Fibroblast of lung (primary cell): ENCODE measurements at regions not wholly inside any gene's neighbourhood (a gene's known extent, or its start where the extent isn't known, plus 50 kb on each side); places are given as distances from the start of the nearest gene placed in this dataset.

Source experiments
- DNase-seq, 2 donors: peaks; one replicate each; pipeline versions ENCODE4 v3.0.0 to v3.0.0-alpha.2; 2010; ENCODE audit warnings: low read depth in 2 of 2
- H2AFZ ChIP-seq: 2 replicates; pipeline ENCODE4 v1.5.1; 2012; ENCODE audit warnings: low read length, control low read depth, inconsistent platforms
- H3K27ac ChIP-seq: 2 replicates; pipeline ENCODE4 v1.5.1; 2011; ENCODE audit warnings: low read length, control low read depth; ENCODE audit not compliant: insufficient read depth
- H3K27me3 ChIP-seq: 2 replicates; pipeline ENCODE4 v1.5.1; 2011; ENCODE audit warnings: mild to moderate bottlenecking, low read length; ENCODE audit not compliant: control insufficient read depth, insufficient read depth
- H3K36me3 ChIP-seq: 2 replicates; pipeline ENCODE4 v1.5.1; 2011; ENCODE audit warnings: low read length; ENCODE audit not compliant: control insufficient read depth, insufficient read depth
- H3K4me1 ChIP-seq: 2 replicates; pipeline ENCODE4 v1.5.1; 2011; ENCODE audit warnings: low read length; ENCODE audit not compliant: control insufficient read depth, insufficient read depth; ENCODE audit errors: extremely low read depth
- H3K4me2 ChIP-seq: 2 replicates; pipeline ENCODE4 v1.5.1; 2011; ENCODE audit warnings: low read length, control low read depth; ENCODE audit not compliant: insufficient read depth; ENCODE audit errors: extremely low read depth
- H3K4me3 ChIP-seq, 4 experiments: fragments of 200-600 bp in 1 of 4; sonication (generic) in 1 of 4; replicated peaks in 1 of 4; 2 replicates each; pipeline ENCODE4 v1.5.1; 2011 to 2016; ENCODE audit warnings: low read length in 4 of 4, low read depth in 3 of 4, mild to moderate bottlenecking in 3 of 4, control low read depth in 2 of 4, inconsistent platforms in 1 of 4, mixed read lengths in 1 of 4; ENCODE audit not compliant: insufficient read depth in 1 of 4; ENCODE audit errors: control extremely low read depth in 1 of 4
- H3K79me2 ChIP-seq: 2 replicates; pipeline ENCODE4 v1.5.1; 2012; ENCODE audit warnings: mild to moderate bottlenecking, low read length, inconsistent platforms; ENCODE audit not compliant: control insufficient read depth, insufficient read depth
- H3K9ac ChIP-seq: 2 replicates; pipeline ENCODE4 v1.5.1; 2011; ENCODE audit warnings: mild to moderate bottlenecking, low read length, control low read depth; ENCODE audit not compliant: insufficient read depth
- H3K9me3 ChIP-seq: 2 replicates; pipeline ENCODE4 v1.5.1; 2012; ENCODE audit warnings: low read depth, low read length; ENCODE audit not compliant: control insufficient read depth, insufficient read depth
- H4K20me1 ChIP-seq: 2 replicates; pipeline ENCODE4 v1.5.1; 2011; ENCODE audit warnings: low read length; ENCODE audit not compliant: control insufficient read depth, insufficient read depth; ENCODE audit errors: extremely low read depth
- EZH2 ChIP-seq: IDR thresholded peaks from 2 replicates; pipeline ENCODE4 v1.5.1; 2012; ENCODE audit warnings: low read length, control low read depth, mild to moderate bottlenecking; ENCODE audit errors: missing control alignments
- TF ChIP-seq, protein P1 (sequence below), 2 donors: IDR thresholded peaks in 1 of 2; conservative IDR thresholded peaks in 1 of 2; 1 replicate in 1 of 2; 2 replicates in 1 of 2; pipeline ENCODE4 v1.5.1; 2011 to 2012; ENCODE audit warnings: low read length in 2 of 2, control low read depth in 1 of 2, inconsistent platforms in 1 of 2, low read depth in 1 of 2, mild to moderate bottlenecking in 1 of 2

DNA sequence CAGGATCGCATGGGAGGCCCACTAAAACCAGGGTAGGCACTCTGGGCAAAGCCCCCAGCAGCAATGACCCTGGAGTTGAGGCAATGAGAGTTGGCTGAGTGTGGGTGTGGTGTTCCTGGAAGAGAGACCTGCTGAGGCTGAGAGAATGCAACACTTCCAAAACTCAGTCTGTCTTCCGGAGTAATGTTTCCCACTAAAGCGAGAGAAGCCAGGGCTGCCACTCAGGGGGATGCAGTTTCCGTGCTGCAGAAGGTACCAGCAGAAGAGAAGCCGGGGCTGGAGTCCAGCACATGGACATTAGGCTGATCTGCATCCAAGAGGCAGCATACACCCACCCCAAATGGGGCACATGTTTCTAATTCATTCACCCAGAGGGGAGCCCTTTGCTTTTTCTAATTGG, 127.2 kb upstream of the ARHGAP28 start:
- H3K4me2 ChIP-seq: no peak overlapping the region
- H3K9ac ChIP-seq: no peak overlapping the region
- no peaks in the 10 kb centered on the region for H3K36me3 ChIP-seq
- H3K79me2 ChIP-seq: no peaks in the 10 kb centered on the region
- H4K20me1 ChIP-seq: no peaks in the 10 kb centered on the region
- H3K4me1 ChIP-seq: no peaks in the 10 kb centered on the region
- H3K27ac ChIP-seq: no peak overlapping the region
- no peak overlapping the region for H2AFZ ChIP-seq
- DNase-seq: no peak
- H3K27me3 ChIP-seq: no peaks in the 10 kb centered on the region
- H3K4me3 ChIP-seq: no peak overlapping the region
- TF ChIP-seq, protein P1, sequence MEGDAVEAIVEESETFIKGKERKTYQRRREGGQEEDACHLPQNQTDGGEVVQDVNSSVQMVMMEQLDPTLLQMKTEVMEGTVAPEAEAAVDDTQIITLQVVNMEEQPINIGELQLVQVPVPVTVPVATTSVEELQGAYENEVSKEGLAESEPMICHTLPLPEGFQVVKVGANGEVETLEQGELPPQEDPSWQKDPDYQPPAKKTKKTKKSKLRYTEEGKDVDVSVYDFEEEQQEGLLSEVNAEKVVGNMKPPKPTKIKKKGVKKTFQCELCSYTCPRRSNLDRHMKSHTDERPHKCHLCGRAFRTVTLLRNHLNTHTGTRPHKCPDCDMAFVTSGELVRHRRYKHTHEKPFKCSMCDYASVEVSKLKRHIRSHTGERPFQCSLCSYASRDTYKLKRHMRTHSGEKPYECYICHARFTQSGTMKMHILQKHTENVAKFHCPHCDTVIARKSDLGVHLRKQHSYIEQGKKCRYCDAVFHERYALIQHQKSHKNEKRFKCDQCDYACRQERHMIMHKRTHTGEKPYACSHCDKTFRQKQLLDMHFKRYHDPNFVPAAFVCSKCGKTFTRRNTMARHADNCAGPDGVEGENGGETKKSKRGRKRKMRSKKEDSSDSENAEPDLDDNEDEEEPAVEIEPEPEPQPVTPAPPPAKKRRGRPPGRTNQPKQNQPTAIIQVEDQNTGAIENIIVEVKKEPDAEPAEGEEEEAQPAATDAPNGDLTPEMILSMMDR (conservative IDR thresholded peaks at IDR 0.05 in 1 of 2, IDR thresholded peaks at IDR 0.05 in 1 of 2; ENCODE audit: low read depth in 1 of 2, low read length in 2 of 2): no peak
- no peak for TF ChIP-seq EZH2
- H3K9me3 ChIP-seq: no peaks in the 10 kb centered on the region

DNA sequence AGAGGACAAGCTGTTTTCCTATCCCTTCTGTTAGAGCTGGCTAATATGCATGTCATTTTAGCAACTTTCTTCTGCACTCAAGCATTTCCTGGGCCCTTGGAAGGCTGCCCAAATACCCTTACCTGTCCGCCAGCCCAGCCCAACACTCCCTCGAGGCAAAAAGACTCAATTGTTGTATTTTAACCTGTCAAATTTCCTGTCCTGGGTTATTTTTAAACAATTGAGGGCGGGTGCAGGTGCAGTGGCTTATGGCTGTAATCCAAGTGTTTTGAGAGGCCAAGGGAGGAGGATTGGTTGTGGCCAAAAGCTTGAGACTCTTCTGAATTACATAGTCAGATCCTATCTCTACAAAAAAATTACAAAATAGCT, 125.0 kb upstream of the ARHGAP28 start:
- Histone ChIP-seq H3K9ac (no peak overlapping the region), H3K79me2 (no peaks in the 10 kb centered on the region), H3K4me2 (no peak overlapping the region), H3K36me3 (no peaks in the 10 kb centered on the region), H3K9me3 (no peaks in the 10 kb centered on the region), H3K4me3 (no peak overlapping the region), H3K27ac (no peak overlapping the region), H3K4me1 (no peaks in the 10 kb centered on the region), H3K27me3 (no peaks in the 10 kb centered on the region), H4K20me1 (no peaks in the 10 kb centered on the region), H2AFZ (no peak overlapping the region)
- no peak for DNase-seq
- TF ChIP-seq, protein P1 (conservative IDR thresholded peaks at IDR 0.05 in 1 of 2, IDR thresholded peaks at IDR 0.05 in 1 of 2; ENCODE audit: low read depth in 1 of 2, low read length in 2 of 2): no peak
- no peak for TF ChIP-seq EZH2

DNA sequence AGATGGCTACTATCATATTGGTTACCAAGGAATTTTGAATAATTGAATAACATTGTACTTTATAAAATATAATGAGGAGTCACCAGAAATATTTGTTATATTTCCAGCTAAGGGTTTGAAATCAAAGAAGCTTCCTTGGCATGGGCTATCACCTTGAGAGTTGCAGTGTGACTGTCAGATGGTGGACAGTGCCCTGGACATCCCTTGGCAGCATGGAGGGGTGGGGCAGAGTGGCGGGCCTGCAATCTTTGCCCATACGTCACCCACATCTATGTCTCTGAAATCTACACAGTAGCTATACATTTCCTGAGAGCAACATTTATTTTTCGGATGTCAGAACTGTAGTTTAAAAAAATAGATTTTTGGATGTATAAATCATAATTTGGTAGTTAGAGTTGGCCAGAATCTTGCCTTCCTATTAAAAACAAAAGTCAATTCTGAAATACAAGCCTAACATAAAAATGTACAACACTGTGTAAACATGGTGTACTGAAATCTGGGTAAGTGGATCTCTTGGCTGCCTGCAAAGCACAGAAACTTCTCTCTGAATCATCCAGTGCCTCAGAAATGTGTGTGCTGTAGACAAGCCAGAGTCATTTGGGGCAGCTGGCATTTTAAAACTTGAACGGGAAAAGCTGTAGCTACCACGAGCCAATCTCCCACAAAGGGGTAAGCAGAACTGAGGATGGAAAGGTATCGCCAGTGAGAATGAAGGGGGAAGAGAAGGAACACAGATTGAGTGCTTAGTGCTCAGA, 124.2 kb upstream of the ARHGAP28 start:
- Histone ChIP-seq H4K20me1 (no peaks in the 10 kb centered on the region), H3K27ac (no peak overlapping the region), H3K4me1 (no peaks in the 10 kb centered on the region), H3K9me3 (no peaks in the 10 kb centered on the region), H3K9ac (no peak overlapping the region), H3K79me2 (no peaks in the 10 kb centered on the region), H3K27me3 (no peaks in the 10 kb centered on the region), H3K36me3 (no peaks in the 10 kb centered on the region), H2AFZ (no peak overlapping the region), H3K4me2 (no peak overlapping the region), H3K4me3 (no peak overlapping the region)
- DNase-seq: peak in 1 of 2 donors; percentile 76
- TF ChIP-seq EZH2: no peak
- TF ChIP-seq, protein P1 (conservative IDR thresholded peaks at IDR 0.05 in 1 of 2, IDR thresholded peaks at IDR 0.05 in 1 of 2; ENCODE audit: low read depth in 1 of 2, low read length in 2 of 2): no peak
